NCI-H526 (cell line): ENCODE measurements at regions not wholly inside any gene's neighbourhood (a gene's known extent, or its start where the extent isn't known, plus 50 kb on each side); places are given as distances from the start of the nearest gene placed in this dataset.

Experiments used
- DNase-seq, 2 experiments: peaks; one replicate each; lab custom pipeline; 2025; lab: John Stamatoyannopoulos, UW

DNA sequence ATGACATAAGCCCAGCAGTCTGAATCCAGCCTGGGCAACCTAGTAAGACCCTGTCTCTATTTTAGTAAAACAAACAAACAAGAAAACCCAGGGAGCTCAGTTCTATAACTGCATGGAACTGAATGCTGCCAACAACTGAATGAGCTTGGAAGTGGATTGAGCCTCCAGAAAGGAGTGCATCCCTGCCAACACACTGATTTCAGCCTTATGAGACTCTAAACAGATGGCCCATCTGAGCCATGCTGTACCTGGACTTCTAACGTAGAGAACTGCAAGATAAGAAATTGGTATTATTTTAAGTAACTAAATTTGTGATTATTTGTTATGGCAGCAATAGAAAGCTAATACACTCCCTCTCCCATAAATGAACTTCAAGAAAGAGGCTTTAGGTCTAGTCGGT, 150.4 kb upstream of the RAI14 start:
- DNase-seq: no peak

DNA sequence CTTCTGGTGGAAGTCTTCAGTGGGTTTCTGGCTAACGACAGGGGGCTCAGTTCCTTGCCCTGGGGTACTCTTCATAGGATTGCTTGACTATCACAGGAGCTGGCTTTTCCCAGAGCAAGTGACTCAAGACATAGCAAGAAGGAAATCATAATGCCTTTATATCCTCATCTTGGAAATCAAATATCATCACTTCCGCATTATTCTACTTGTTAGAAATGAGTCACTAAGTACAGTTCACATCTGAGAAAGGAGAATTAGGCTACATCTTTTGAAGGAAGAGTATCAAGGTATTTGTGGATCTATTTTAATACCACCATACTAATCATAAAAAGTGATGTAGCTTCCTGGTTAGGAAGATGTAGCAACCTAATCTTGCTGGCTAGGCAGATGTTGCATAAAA, 148.2 kb upstream of the RAI14 start:
- DNase-seq: no peak

DNA sequence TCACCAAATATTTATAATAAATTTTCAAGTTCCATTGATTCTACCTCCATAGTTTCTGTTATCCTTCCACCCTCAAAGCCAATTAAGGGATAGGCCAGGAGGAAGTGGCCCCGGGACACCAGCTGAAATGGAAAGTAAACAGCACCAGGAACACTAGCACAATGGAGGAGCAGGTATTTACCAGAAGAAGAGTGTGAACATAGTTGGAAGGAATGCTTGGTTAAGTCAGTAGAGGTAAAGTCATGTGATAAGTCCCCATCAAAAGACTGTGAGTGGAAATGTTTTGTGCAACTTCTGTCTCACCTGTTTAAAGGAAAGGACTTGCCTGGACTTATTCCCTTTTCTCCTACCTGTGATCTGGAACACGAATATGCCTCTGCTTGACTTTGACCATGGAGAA, 146.7 kb upstream of the RAI14 start:
- no peak for DNase-seq

DNA sequence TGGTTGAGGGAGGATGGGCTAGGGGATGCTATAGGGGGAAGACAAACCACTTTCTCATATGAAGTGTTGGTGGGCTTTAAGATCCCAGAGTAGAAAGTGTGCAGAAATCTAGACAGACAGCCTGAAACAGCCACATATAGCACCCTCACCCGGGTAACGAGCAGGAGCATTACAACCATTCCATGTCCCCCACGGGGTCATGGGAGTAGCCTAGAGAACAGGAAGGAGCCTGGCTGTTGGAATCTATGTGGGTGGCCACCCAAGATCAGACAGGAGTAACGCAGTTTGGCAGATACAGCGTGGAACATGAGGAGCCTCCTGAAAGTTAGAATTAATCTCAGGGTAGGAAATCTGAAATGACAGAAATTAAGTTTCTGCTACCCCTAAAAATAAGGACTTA, 146.1 kb upstream of the RAI14 start:
- DNase-seq: no peak

DNA sequence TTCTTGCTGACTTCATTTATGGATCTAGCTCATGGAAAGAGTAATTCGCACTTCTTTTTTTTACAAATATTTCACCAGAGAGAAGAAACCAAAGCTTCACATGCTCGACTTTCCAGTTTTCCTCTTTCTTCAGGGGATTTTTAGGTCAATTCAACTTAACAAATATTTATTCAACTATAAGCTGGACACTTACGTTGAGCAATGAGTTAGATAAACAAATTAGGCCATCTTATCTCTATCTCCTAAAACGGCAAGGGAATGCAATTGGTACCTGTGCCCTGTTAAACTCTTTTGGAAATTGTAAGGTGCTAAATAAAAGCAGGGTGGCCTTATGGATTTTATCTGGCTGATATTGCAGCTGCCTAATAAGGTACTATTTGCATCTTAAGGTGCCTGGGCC, 145.1 kb upstream of the RAI14 start:
- peak in 1 of 2 experiments; percentile 39 for DNase-seq

DNA sequence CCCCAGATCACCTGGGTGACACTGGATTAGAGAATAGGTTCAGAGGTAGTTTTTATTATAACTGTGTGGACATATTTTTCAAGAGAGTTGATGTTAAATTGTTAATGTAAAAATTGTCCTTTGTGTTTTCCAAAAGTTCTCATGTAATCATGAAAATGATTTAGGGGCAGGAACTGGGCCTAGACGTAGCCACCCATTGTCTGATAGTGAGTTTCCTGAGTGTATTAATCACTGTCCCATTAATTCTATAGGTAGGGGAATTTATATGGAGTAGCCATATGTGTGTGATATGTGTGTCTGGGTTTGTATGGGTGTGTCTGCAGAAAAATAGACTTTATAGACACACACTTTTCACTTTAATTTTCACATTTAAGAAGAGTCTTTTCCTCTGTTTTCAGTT, 144.6 kb upstream of the RAI14 start:
- no peak for DNase-seq

DNA sequence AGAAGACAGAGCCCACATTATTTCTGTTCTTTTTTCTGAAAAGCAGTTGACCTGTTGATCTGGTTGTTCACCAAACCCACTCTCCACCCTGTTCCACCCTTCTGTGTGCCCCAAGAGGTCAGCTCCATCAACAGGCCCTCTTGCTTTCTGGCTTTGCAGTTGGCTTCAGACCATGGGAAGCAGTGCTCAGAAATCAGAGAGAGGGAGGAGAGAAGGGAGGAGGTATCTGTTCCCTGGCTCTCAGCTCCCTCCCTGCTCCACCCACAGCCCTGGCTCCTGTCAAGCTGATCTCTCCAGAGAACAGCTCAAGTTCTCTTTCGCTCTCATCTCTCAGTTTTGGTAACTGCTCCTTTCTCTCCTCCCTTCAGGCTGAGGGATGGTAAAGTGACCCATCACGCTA, 144.2 kb upstream of the RAI14 start:
- DNase-seq: no peak

DNA sequence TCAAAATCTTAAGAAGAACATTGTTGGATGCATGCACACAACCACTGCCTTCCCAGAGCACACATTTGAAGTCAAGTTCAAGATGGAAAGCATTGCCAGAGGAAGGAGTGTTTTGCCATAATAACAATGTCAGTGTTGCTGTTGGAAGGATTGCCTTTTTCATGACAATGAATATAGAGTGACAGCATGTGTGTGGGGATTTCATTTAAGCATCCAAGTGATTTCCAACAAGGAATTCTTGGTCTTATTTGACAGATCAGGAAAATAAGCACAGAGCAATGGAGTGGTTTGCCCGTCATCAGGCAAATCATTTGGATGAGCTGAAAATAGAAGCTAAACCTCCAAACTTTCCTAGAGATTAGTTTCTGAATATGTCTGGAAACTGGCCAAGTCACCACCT, 140.0 kb upstream of the RAI14 start:
- no peak for DNase-seq

DNA sequence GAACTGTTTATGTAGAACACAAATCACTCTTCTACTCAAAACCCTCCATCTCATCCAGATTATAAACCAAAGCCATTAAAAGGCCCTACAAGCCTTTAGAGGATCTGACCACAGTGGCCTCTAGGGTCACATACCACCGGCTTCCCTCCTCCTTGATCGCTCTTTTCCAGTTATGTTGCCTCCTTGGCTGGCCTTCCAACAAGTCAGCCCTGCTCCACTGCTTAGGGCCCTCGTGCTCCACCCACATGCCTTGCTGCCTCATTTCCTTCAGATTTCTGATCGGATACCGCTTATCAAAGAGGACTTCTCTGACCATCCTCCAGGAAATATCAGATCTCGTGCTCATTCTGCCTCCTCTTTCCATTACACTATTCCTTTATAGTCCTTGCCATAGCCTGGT, 139.4 kb upstream of the RAI14 start:
- DNase-seq: no peak

DNA sequence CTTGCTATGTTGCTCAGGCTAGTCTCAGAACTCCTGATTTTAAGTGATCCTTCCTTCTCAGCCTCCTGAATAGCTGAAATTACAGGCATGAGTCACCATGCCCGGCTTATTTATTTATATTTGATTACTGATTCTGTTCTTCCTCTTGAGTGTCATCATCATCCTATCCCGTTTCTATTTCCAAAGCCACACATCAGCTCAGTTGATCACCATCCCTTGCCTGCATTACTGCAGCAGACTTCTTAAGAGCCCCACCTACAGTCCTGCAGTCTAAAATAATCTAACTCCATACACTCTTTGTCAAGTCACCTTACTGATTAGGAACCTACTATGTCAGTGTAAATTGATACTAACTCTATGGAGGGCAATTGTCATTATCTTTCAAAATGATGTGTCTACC, 138.9 kb upstream of the RAI14 start:
- no peak for DNase-seq

DNA sequence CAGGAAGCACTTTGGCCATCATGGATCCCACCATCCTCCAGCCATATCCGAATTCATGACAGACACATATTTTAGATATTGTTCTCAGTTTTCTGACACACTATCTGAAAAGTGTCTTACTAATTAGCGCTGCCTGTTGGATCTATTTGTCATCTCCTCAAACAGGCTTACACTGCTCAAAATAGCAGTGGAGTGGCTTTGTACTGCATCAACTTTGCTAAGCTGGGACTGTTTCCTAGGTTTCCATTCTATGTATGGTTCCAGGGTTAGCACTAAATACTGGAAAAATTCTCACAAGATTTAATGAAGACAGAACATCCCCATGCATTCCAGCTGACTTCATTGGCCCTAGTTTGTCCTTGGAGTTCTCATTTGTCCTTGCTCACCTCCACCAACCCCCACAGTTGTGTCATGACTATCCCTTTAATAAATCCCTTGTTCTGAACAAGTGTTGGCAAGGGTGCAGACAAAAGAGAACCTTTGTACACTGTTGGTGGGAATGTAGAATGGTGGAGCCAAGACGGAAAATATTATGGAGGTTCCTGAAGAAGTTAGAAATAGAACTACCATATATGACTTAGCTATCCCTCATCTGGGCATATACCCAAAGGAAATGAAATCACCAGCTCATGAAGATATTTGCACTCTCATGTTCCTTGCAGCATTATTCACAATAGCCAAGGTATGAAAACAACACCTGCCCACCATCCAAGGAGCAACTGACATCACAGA, 136.5 kb upstream of the RAI14 start:
- DNase-seq: no peak

DNA sequence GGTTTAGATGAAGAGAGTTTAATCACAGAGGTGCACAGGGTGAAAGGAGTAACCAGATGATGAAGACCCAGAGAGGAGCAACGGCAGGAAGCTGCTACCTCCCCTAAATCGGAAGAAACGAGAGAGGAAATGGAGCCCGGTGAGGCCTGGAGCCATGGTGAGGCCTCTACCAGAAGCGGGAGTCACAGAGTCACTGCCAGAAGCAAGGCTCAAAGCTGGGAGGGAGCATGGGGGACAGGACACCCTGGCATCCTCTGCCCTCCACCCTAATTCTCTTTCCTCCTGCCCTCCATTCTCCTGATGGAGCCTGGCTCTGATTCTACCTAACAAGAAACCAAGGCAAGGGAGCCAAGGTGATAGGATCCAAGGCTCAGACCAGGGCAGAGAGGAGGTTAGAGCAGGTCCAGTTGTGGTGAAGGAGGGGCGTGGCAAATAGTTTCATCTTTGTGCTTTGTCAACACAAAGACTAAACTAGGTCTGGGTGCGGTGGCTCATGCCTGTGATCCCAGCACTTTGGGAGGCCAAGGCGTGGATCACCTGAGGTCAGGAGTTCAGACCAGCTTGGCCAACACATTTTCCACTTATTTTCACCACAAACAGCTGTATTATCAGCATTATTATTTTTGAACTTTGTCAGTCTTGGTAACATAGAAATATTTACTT, 134.4 kb upstream of the RAI14 start:
- DNase-seq: peak in 1 of 2 experiments; percentile 9

DNA sequence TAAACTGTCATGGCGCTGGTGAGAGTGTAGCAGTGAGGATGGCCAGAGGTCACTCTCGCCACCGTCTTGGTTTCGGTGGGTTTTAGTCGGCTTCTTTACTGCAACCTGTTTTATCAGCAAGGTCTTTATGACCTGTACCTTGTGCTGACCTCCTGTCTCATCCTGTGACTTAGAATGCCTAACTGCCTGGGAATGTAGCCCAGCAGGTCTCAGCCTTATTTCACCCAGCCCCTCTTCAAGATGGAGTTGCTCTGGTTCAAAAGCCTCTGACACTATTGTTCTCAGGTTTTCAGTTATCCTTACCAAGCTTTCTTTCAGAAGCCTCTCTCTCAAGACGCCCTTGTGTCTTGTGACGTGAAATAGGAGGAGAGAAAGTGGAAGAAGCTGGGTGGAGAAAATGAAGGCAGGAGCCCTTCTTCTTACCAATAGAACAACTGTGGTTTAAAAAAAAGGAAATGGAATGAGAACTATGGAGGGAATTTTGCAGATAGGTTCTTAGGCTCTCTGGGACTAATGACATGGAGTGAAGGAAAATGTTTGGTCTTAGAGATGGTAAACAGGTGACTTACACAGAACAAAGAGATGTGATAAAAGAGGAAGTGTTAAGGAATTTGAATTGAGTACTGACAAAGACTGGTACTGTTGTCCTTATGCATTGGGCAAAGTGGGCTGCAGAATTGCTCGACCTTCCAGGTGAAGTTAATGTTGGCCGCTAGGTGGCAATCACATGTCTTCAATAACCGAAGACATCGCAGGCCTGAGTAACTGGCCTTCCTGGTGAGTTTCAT, 133.3 kb upstream of the RAI14 start:
- DNase-seq: peak; percentile 68 to 91

DNA sequence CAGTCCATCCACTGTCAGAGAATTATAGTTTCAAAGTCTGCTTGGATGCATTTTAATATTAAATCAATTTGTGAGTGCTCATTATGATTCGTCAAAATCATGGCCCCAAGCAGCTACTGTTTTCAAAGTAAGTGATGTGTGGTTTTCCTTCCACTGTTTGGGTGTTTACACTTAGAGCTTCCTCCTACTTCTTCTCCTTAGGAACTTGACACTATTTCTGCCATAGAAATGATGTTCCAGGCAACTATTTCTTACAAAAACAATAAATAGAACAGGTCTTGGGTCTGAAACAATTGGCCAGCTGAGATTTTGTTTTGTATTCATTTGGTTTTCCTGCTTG, 132.8 kb upstream of the RAI14 start:
- DNase-seq: no peak

DNA sequence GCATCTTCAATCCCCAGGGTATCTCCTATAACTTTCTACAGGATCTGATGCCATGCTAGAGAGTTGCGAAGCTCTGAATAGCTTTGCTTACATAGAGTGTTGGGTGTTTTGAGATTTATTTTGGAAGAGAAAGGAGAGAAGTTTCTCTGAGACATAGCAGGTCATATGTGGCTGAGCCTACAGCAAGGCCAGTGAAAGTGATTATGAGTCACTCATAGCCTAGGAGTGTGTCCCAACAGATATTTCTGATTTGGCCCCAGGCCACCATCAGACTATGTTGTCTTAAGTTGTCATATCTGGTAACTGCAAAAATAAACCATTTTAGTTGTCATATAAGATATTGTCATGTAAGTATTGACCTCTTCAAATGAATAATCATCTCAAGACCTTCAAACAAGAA, 132.0 kb upstream of the RAI14 start:
- DNase-seq: no peak

DNA sequence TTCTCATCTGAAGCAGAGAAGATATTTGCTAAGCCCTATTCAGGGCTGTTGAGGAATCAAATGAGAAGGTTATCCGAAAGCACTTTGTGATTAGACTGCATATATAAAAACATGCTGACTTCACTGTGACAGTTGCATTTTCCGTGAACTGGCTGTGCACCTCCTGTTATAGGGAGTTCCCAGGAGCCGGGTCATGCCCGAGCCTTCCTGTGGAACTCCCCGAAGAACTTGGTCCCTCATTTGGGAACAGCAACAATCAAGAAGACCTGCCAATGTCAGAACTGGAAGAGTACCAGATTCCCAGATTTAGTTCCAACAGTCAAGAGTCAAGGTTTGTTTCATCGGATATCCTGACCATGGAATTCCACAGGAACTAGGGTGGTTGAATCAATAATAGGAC, 130.4 kb upstream of the RAI14 start:
- DNase-seq: no peak

DNA sequence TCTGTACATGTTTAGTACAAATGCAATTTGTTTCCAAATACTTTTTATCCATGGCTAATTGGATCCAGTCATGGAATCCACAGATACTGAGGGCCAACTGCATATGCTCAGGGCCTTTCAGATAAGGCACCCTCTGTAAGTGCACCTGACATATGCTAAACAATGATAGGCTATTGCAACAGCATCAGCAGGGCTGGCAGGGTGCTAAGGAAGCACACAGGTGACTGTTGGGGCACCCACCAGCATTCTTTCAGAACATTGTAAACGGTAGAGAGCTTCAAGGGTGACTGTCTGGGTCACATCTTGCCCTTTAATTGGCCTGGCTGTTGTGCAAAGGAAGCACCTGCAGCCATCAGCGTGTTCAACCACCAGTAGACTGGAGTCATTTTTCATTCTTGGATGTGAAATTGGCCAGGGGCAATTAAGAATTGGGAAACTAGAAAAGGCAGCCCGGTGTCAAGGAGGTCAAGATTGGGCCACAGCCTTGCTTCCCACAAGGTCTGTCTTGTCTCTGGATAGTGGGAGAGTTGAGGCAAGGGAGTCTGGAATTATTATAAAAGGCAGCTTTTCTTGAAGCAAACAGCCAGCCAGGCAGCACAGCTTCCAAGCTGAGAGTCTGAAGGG, 129.3 kb upstream of the RAI14 start:
- no peak for DNase-seq

DNA sequence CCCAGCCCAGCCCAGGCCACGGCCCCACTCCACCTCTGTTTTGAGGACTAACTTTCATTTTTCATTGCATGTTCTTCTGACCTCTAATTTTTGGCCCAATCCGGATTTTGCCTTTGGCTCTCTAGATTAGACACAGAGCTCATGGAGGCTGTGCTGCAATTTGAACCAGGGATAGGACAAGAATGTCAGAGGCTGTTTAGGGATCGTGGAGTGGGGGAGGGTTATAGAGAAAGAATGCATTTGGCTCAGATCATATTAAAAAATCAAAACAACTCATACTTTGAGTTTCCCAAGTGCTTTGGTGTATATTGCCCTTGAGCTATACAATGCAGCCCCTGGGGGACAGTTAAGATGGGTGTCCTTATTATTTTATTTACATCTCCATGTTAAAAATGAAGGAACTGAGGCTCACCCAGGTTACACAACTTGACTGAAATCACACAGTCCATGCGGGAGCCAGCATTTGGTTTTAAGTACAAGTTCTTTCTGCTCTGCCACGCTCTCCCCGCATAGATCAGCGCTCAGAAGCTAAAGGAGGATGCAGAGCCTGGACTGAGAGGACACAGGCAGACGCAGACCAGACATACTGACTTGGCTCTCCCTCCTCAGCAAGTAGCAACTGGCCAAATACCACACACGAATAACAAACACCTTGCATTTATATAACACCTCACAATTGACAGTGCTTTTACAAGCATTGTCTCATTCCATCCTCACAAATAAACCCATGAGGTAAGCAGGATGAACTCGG, 126.4 kb upstream of the RAI14 start:
- no peak for DNase-seq

DNA sequence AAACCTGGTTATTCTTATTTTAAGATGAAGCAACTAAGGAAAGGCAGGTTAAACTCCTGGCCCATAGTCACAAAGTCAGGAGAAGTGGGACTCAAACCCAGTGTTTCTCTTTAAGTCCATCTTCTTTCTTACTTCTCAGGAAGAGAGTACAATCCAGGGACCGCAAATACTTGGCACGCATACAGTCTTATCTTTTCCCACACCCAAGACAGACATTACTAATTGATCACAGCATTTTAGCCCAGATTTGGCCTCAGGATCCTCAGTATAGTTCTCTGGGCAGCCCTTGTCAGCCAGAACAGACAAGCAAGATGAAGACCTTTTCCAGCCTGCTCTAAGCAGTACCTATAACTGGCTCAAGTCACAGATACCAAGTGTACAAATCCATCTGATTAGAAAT, 125.5 kb upstream of the RAI14 start:
- DNase-seq: no peak

DNA sequence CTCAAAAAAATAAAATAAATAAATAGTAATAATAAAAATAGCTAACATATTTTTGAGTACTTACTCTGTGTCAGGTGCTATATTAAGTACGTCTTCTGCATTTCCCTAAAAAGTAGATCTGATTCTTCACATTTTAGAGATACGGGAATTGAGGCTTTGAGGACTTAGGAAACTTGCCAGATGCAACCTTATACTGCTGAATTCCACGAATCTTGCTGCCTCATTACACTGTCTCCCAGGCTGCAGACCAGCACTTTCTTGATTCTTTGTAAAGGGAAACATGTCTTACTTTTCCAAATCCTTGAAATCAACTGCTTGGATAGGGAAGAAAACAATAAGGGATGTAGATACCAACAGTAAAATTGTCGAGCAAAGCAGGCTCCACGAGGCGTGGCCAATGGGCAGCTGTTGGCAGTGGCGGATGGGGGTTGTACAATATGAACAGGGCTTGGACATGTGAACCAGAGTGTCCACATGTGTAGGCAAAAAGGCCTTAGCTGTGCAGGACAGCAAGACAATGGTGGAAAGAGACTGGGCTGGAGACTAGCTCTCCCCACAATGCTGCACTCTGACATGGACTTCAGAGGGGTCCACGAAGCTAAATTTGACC, 124.3 kb upstream of the RAI14 start:
- DNase-seq: no peak
